Mesenchymal stem cell (in vitro differentiated cells and primary cell): ENCODE measurements at regions not wholly inside any gene's neighbourhood (a gene's known extent, or its start where the extent isn't known, plus 50 kb on each side); places are given as distances from the start of the nearest gene placed in this dataset.
A peak's percentile ranks its signal among the peaks of the same experiment; 100 is the strongest.

Experiments
- DNase-seq: peaks from one replicate; pipeline ENCODE4 v3.0.0-alpha.2; 2013
- H2AFZ ChIP-seq: one replicate; pipeline ENCODE4 v1.6.1; 2013; ENCODE audit warnings: low read depth, mild to moderate bottlenecking, control low read depth, inconsistent platforms, low read length, moderate library complexity
- H2AK5ac ChIP-seq: 2 replicates; pipeline ENCODE4 v1.6.1; 2013; ENCODE audit warnings: low read length, moderate library complexity, mild to moderate bottlenecking, inconsistent platforms; ENCODE audit not compliant: severe bottlenecking
- H2BK120ac ChIP-seq: one replicate; pipeline ENCODE4 v1.6.1; 2013; ENCODE audit warnings: low read depth, mild to moderate bottlenecking, inconsistent platforms, low read length, moderate library complexity
- H2BK12ac ChIP-seq, 2 experiments: one replicate each; pipeline ENCODE4 v1.6.1; 2013; ENCODE audit warnings: inconsistent platforms in 2 of 2, low read length in 2 of 2, mild to moderate bottlenecking in 2 of 2, moderate library complexity in 2 of 2, control low read depth in 1 of 2
- H2BK15ac ChIP-seq: one replicate; pipeline ENCODE4 v1.6.1; 2013; ENCODE audit warnings: mild to moderate bottlenecking, low read depth, inconsistent platforms; ENCODE audit not compliant: poor library complexity, severe bottlenecking
- H2BK5ac ChIP-seq: 2 replicates; pipeline ENCODE4 v1.6.1; 2013; ENCODE audit warnings: low read depth, mild to moderate bottlenecking, low read length, control low read depth, inconsistent platforms; ENCODE audit not compliant: poor library complexity, severe bottlenecking
- H3K14ac ChIP-seq, 2 experiments: one replicate each; pipeline ENCODE4 v1.6.1; 2013; ENCODE audit warnings: inconsistent platforms in 2 of 2, low read length in 2 of 2, control low read depth in 1 of 2, mild to moderate bottlenecking in 1 of 2, moderate library complexity in 1 of 2
- H3K18ac ChIP-seq, 2 experiments: one replicate each; pipeline ENCODE4 v1.6.1; 2013; ENCODE audit warnings: inconsistent platforms in 2 of 2, low read length in 2 of 2, control low read depth in 1 of 2, low read depth in 1 of 2, mild to moderate bottlenecking in 1 of 2
- H3K23ac ChIP-seq, 2 experiments: one replicate each; pipeline ENCODE4 v1.6.1; 2013; ENCODE audit warnings: inconsistent platforms in 2 of 2, low read length in 2 of 2, mild to moderate bottlenecking in 2 of 2, moderate library complexity in 2 of 2, control low read depth in 1 of 2
- H3K27ac ChIP-seq: 2 replicates; pipeline ENCODE4 v1.5.1; 2013; ENCODE audit warnings: mild to moderate bottlenecking, moderate library complexity, low read length, control low read depth, inconsistent platforms; ENCODE audit not compliant: poor library complexity, severe bottlenecking
- H3K27me3 ChIP-seq, 2 experiments: 2 replicates each; pipeline versions ENCODE4 v1.6.1 to v1.7.0; 2013; ENCODE audit warnings: low read length in 2 of 2, mild to moderate bottlenecking in 2 of 2, moderate library complexity in 2 of 2, control low read depth in 1 of 2, inconsistent platforms in 1 of 2; ENCODE audit not compliant: control insufficient read depth in 1 of 2, insufficient read depth in 1 of 2
- H3K36me3 ChIP-seq, 2 experiments: 2 replicates each; pipeline versions ENCODE4 v1.6.1 to v1.7.0; 2013; ENCODE audit warnings: low read length in 2 of 2, control low read depth in 1 of 2, inconsistent platforms in 1 of 2, low read depth in 1 of 2, mild to moderate bottlenecking in 1 of 2; ENCODE audit not compliant: insufficient read depth in 2 of 2, control insufficient read depth in 1 of 2
- H3K4ac ChIP-seq, 2 experiments: one replicate each; pipeline ENCODE4 v1.6.1; 2013; ENCODE audit warnings: inconsistent platforms in 2 of 2, low read length in 2 of 2, mild to moderate bottlenecking in 2 of 2, moderate library complexity in 2 of 2, control low read depth in 1 of 2, low read depth in 1 of 2
- H3K4me1 ChIP-seq: 2 replicates; pipeline ENCODE4 v1.6.1; 2013; ENCODE audit warnings: low read depth, low read length, control low read depth; ENCODE audit not compliant: control insufficient read depth, insufficient read depth
- H3K4me2 ChIP-seq: 2 replicates; pipeline ENCODE4 v1.6.1; 2013; ENCODE audit warnings: low read length, mild to moderate bottlenecking, inconsistent platforms; ENCODE audit not compliant: poor library complexity, severe bottlenecking
- H3K4me3 ChIP-seq, 2 experiments: 2 replicates each; pipeline versions ENCODE4 v1.5.1 to v1.7.0; 2013; ENCODE audit warnings: low read length in 2 of 2, mild to moderate bottlenecking in 2 of 2, control low read depth in 1 of 2, low read depth in 1 of 2; ENCODE audit not compliant: insufficient read depth in 1 of 2
- H3K79me1 ChIP-seq: replicated peaks from 2 replicates; pipeline ENCODE4 v1.6.1; 2013; ENCODE audit warnings: mild to moderate bottlenecking, control low read depth, low read length, inconsistent platforms; ENCODE audit not compliant: poor library complexity, severe bottlenecking
- H3K9ac ChIP-seq: 2 replicates; pipeline ENCODE4 v1.7.0; 2013; ENCODE audit warnings: mild to moderate bottlenecking, low read length, moderate library complexity
- H3K9me3 ChIP-seq: 2 replicates; pipeline ENCODE4 v1.7.0; 2013; ENCODE audit warnings: mild to moderate bottlenecking, low read length; ENCODE audit not compliant: control insufficient read depth
- H4K8ac ChIP-seq: one replicate; pipeline ENCODE4 v1.6.1; 2013; ENCODE audit warnings: inconsistent platforms, mild to moderate bottlenecking, low read length, moderate library complexity
- H4K91ac ChIP-seq: one replicate; pipeline ENCODE4 v1.6.1; 2013; ENCODE audit warnings: mild to moderate bottlenecking, low read length, inconsistent platforms
- whole genome bisulfite sequencing: methylation state at CpG from one replicate; pipeline ENCODE4 v1.1.7; 2013; ENCODE audit warnings: mixed read lengths; 5-methylcytosine and 5-hydroxymethylcytosine counted together

DNA sequence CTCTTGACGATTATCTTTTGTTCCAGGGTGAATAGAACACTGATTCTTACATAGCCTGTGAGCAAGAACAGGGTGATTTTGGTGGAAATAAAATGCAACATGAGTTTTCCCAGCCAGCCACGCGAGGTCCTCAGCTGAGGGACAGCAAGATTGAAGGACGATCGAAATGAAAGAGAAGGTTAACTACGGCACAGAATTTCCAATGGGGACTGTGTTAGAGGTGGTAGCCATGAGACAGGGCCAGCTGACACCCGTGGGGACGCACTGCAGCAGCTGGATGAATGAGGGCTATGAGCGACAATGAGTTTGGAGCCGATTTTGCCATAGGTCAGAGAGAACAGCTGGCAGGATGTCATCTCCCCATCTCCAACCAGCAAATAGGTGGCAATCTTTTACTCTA lies 243.4 kb upstream of the PELI2 start:
- Histone ChIP-seq H4K8ac (no peak overlapping the region), H2BK120ac (no peak overlapping the region), H3K4me1 (peaks cover 1% of the 10 kb centered on the region), H2BK5ac (no peak overlapping the region), H3K9ac (no peak overlapping the region), H2BK15ac (no peak overlapping the region), H3K27ac (no peak overlapping the region), H2AFZ (no peak overlapping the region), H3K9me3 (no peaks in the 10 kb centered on the region), H3K18ac (no peak overlapping the region), H2BK12ac (no peak overlapping the region), H3K14ac (no peak overlapping the region), H3K79me1 (no peaks in the 10 kb centered on the region), H3K36me3 (no peaks in the 10 kb centered on the region), H4K91ac (no peak overlapping the region), H2AK5ac (no peak overlapping the region), H3K23ac (no peak overlapping the region), H3K4me2 (no peak overlapping the region), H3K4ac (no peak overlapping the region), H3K4me3 (peak overlapping the region in 1 of 2 experiments; percentile 51), H3K27me3 (peaks cover 0 to 21% of the 10 kb centered on the region in 2 experiments)
- DNase-seq, result no peak
- 76% methylated on average over 10 of the region's 10 CpGs for WGBS

DNA sequence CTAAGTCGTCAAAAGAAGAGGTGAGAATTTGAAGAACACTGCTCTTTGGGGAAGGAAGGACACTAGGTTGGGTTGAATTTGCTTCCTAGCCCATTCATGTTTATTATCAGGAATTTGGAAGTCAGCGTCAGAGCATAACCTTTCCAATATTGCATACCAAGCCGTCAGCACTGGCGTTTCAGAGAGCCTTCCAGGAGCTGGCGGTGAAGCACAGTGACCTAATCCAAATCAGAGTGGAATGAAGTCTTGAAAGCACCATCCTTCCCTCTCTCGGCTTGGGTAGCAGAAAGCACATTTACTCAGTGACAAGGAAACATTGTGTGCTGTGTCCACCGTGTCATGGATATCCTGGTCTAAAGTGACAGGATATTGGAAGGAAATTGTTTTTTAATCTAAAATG lies 240.3 kb upstream of the PELI2 start:
- H3K9ac ChIP-seq, result no peak overlapping the region
- H3K14ac ChIP-seq, result no peak overlapping the region
- H3K36me3 ChIP-seq, result no peaks in the 10 kb centered on the region
- H3K27ac ChIP-seq, result no peak overlapping the region
- H2AK5ac ChIP-seq, result no peak overlapping the region
- no peak overlapping the region for H3K23ac ChIP-seq
- H2BK5ac ChIP-seq, result no peak overlapping the region
- no peak overlapping the region for H4K91ac ChIP-seq
- no peak overlapping the region for H3K4me2 ChIP-seq
- no peak overlapping the region for H3K4me3 ChIP-seq
- H2BK15ac ChIP-seq, result no peak overlapping the region
- H3K79me1 ChIP-seq, result no peaks in the 10 kb centered on the region
- H3K27me3 ChIP-seq, result peaks cover 0 to 25% of the 10 kb centered on the region in 2 experiments
- peaks cover 5% of the 10 kb centered on the region for H3K4me1 ChIP-seq
- no peak for DNase-seq
- WGBS, result 87% methylated on average over 7 of the region's 7 CpGs
- H4K8ac ChIP-seq, result no peak overlapping the region
- no peak overlapping the region for H3K4ac ChIP-seq
- no peaks in the 10 kb centered on the region for H3K9me3 ChIP-seq
- no peak overlapping the region for H3K18ac ChIP-seq
- no peak overlapping the region for H2AFZ ChIP-seq
- H2BK120ac ChIP-seq, result no peak overlapping the region
- no peak overlapping the region for H2BK12ac ChIP-seq

DNA sequence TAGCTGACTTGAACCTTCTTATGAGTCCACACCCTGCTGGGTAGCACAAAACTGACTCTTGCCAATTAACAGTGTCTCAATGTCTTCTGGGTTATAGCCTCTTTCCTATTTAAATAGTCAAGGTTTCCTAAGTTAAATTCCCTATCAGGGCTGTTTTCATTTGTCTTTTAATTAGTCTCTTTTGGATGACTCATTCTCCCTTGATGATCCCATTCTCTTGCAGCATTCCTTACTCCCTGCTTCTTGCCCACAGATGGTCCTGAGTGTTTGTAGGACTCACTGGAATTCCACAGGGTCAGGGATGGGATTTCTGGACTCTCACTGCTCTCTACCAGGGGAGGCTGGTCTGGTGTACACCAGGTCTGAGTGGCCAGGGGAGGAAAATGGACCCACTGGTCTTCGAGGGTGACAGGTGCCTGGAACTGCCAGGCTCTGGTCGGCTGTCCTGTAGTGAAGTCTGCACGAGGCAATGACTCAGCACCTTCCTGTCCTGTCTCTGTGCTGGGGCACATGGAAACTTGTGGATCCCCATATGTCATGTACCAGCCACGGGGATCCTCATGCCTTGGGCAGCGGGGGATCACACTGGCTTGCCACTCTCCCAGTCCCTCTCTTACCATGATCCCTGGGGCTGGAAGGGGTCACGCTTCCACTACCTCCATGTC lies 236.5 kb upstream of the PELI2 start:
- Histone ChIP-seq H2BK15ac (no peak overlapping the region), H3K4ac (no peak overlapping the region), H3K9ac (no peak overlapping the region), H3K23ac (no peak overlapping the region), H3K4me2 (no peak overlapping the region), H3K4me1 (peaks cover 5% of the 10 kb centered on the region), H3K9me3 (no peaks in the 10 kb centered on the region), H3K18ac (no peak overlapping the region), H2BK120ac (no peak overlapping the region), H3K27me3 (peaks cover 0 to 22% of the 10 kb centered on the region in 2 experiments), H3K79me1 (no peaks in the 10 kb centered on the region), H3K14ac (no peak overlapping the region), H2BK5ac (no peak overlapping the region), H3K36me3 (no peaks in the 10 kb centered on the region), H2BK12ac (no peak overlapping the region), H2AK5ac (no peak overlapping the region), H3K27ac (no peak overlapping the region), H4K91ac (no peak overlapping the region), H2AFZ (no peak overlapping the region), H3K4me3 (no peak overlapping the region), H4K8ac (no peak overlapping the region)
- DNase-seq, result peak; percentile 43
- WGBS, result 62% methylated on average over 6 of the region's 6 CpGs

DNA sequence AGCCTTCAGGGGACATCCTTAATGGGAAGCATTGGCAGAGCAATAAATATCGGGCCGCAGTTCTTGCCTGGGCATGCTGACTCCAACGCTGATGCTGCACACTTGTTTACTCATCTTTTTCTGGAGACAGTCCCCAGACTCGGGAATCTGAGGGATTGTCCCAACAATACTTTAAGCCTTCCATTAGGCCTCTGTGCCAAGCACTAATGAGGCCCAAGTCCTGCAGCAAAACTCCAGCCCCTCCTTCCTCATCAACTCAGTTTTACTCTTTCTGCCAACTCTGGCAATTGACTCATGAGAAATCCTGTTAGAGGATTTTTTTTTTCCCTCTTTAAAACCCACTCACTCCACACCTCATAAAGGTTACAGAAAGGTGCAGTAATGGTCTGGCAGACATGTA lies 233.4 kb upstream of the PELI2 start:
- H2BK5ac ChIP-seq, result no peak overlapping the region
- H2AK5ac ChIP-seq, result no peak overlapping the region
- H2AFZ ChIP-seq, result no peak overlapping the region
- DNase-seq, result no peak
- no peak overlapping the region for H3K4me2 ChIP-seq
- H3K27me3 ChIP-seq, result peaks cover 0 to 4% of the 10 kb centered on the region in 2 experiments
- H3K27ac ChIP-seq, result no peak overlapping the region
- H3K14ac ChIP-seq, result no peak overlapping the region
- no peak overlapping the region for H4K91ac ChIP-seq
- no peak overlapping the region for H2BK12ac ChIP-seq
- no peak overlapping the region for H3K4me3 ChIP-seq
- H3K18ac ChIP-seq, result no peak overlapping the region
- no peak overlapping the region for H4K8ac ChIP-seq
- H3K23ac ChIP-seq, result no peak overlapping the region
- no peaks in the 10 kb centered on the region for H3K36me3 ChIP-seq
- WGBS, result 88% methylated on average over 4 of the region's 4 CpGs
- H3K9ac ChIP-seq, result peak overlapping the region; percentile 25
- no peak overlapping the region for H2BK120ac ChIP-seq
- no peaks in the 10 kb centered on the region for H3K79me1 ChIP-seq
- peaks cover 5% of the 10 kb centered on the region for H3K4me1 ChIP-seq
- no peak overlapping the region for H3K4ac ChIP-seq
- H3K9me3 ChIP-seq, result no peaks in the 10 kb centered on the region
- no peak overlapping the region for H2BK15ac ChIP-seq
